WERI-Rb-1 (cell line): ENCODE measurements at regions not wholly inside any gene's neighbourhood (a gene's known extent, or its start where the extent isn't known, plus 50 kb on each side); places are given as distances from the start of the nearest gene placed in this dataset.
"Not testable (repeated sequence)": the region's sequence is repeated elsewhere in the genome, so short reads cannot be mapped to it uniquely, and the experiment has no call there.

Experiments
- DNase-seq: peaks from one replicate; pipeline ENCODE4 v3.0.0-alpha.2; 2020
- H3K27ac ChIP-seq: fragments of 250-450 bp; sonication (Bioruptor Pico); 2 replicates; pipeline ENCODE4 v1.5.1; 2020; ENCODE audit warnings: mild to moderate bottlenecking, moderate library complexity
- H3K27me3 ChIP-seq: fragments of 250-450 bp; sonication (Bioruptor Pico); 2 replicates; pipeline ENCODE4 v1.5.1; 2021; ENCODE audit warnings: mild to moderate bottlenecking, low read depth, moderate library complexity; ENCODE audit not compliant: insufficient read depth, severe bottlenecking
- H3K36me3 ChIP-seq: fragments of 250-450 bp; sonication (Bioruptor Pico); 2 replicates; pipeline ENCODE4 v1.5.1; 2020; ENCODE audit warnings: mild to moderate bottlenecking, moderate library complexity
- H3K4me3 ChIP-seq: 2 replicates; pipeline ENCODE4 v1.5.1; 2011; ENCODE audit warnings: low read depth, mild to moderate bottlenecking, control low read depth, low read length
- H3K9me3 ChIP-seq: fragments of 250-450 bp; sonication (Bioruptor Pico); 2 replicates; pipeline ENCODE4 v1.5.1; 2021; ENCODE audit warnings: mild to moderate bottlenecking, moderate library complexity; ENCODE audit not compliant: severe bottlenecking
- TF ChIP-seq, protein P1 (sequence below): IDR thresholded peaks from 2 replicates; pipeline ENCODE4 v1.5.1; 2011; ENCODE audit warnings: low read depth, mild to moderate bottlenecking, control low read depth, inconsistent platforms, low read length

DNA sequence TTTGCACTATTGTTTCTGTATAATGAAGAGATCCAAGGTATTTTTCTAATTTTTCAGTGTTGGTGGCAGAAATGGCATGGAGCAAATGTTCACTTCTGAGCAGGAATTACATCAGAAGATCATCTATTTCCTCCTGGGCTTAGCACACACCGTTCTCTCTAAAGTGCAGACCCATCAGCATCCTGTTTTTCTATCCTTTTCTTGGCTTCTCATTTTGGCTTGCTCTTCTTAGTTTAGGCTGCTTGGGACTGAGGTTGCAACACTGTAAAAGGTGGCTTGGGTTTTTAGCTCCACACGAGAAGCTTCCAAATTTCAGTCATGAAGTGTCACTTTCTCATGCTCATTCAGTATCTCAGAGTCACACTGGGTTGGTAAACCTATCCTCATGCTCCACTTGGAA lies 79.9 kb upstream of the SMIM30 start:
- Histone ChIP-seq H3K9me3 (no peaks in the 10 kb centered on the region), H3K36me3 (no peaks in the 10 kb centered on the region), H3K27ac (no peak overlapping the region), H3K4me3 (no peak overlapping the region), H3K27me3 (no peaks in the 10 kb centered on the region)
- no peak for DNase-seq
- TF ChIP-seq, protein P1, sequence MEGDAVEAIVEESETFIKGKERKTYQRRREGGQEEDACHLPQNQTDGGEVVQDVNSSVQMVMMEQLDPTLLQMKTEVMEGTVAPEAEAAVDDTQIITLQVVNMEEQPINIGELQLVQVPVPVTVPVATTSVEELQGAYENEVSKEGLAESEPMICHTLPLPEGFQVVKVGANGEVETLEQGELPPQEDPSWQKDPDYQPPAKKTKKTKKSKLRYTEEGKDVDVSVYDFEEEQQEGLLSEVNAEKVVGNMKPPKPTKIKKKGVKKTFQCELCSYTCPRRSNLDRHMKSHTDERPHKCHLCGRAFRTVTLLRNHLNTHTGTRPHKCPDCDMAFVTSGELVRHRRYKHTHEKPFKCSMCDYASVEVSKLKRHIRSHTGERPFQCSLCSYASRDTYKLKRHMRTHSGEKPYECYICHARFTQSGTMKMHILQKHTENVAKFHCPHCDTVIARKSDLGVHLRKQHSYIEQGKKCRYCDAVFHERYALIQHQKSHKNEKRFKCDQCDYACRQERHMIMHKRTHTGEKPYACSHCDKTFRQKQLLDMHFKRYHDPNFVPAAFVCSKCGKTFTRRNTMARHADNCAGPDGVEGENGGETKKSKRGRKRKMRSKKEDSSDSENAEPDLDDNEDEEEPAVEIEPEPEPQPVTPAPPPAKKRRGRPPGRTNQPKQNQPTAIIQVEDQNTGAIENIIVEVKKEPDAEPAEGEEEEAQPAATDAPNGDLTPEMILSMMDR: no peak

DNA sequence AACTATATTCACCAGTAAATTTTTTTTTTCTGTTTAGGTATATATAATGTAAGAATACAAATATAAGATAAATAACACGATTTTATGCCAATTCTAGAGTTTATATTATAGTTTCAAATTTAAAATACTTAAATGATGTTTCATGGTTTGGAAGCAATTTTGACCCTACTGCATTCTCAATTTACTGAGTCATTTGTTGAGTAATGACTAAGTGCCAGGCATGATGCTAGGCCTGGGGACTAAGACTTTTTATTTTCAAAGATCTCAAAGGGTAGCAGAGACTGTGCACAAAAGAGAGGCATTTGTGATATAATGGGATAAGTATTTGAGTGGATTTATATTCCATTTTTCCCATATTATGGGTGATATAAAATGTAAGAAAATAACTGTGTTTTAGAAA lies 78.9 kb upstream of the SMIM30 start:
- H3K27me3 ChIP-seq: no peaks in the 10 kb centered on the region
- DNase-seq: no peak
- TF ChIP-seq, protein P1: no peak

DNA sequence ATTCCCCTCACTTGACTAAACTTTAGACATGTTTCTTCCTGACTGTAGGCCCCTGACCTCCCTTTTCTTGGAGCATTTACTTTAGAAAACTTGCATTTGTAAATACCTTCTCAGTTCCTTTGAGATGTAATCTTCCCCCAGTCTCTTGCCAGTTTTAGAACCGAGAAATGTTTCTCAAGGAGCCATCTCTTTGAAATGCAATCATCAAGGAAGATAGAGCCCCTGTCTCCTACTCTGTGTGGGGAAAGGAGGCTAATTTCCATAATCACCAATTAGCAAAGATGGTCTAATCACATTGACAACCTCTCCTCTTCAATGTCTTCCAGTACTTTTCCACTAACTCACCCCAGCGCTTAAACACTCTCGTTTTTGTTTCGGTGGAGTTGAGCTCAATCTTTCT lies 70.0 kb upstream of the SMIM30 start:
- Histone ChIP-seq H3K4me3 (no peak overlapping the region), H3K27ac (no peak overlapping the region), H3K27me3 (no peaks in the 10 kb centered on the region), H3K36me3 (no peaks in the 10 kb centered on the region), H3K9me3 (no peaks in the 10 kb centered on the region)
- TF ChIP-seq, protein P1: no peak
- no peak for DNase-seq

More for the DNA sequence above, 78.9 kb upstream of the SMIM30 start:
- Histone ChIP-seq H3K9me3 (no peaks in the 10 kb centered on the region), H3K36me3 (no peaks in the 10 kb centered on the region), H3K4me3 (no peak overlapping the region), H3K27ac (no peak overlapping the region)

DNA sequence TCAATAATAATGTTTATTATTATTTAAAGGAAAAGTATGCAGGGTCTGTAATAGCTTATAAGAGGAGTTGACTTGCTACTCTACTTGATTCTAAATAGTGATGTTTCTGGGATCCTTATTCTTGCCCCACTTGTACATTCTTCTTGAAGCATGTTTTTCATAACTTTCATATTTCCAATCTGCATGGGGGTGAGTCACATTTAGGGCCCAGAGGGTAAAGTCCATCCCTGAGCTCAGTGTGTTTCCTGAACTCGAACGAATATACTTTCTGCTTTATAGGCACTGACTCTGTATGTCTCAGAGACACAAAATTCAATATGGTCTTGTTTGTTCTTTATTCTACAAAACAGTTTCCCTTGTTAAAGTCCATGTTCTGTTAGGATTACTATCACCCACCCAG lies 61.0 kb upstream of the SMIM30 start:
- Histone ChIP-seq H3K9me3 (peaks cover 2% of the 10 kb centered on the region), H3K27me3 (no peaks in the 10 kb centered on the region), H3K36me3 (no peaks in the 10 kb centered on the region), H3K4me3 (no peak overlapping the region), H3K27ac (no peak overlapping the region)
- DNase-seq: no peak
- TF ChIP-seq, protein P1: no peak

DNA sequence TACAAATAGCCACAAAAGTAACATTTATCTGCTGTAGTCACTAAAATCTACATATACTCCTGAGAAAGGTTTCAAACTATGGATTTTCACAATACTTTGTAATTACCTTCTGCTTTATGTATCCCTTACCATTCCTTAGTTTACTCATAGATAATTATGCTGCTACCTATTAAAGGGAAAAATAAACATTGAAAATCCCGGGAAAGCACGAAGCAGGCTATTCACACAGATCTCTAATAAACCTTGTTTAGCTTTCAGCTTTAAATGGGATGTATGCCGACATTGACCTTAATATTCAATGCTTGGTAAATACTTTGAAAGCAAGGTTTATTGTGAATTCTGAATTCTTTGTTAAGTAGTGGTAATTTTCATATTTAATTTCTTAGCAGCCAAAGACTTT lies 58.5 kb upstream of the SMIM30 start:
- DNase-seq: no peak
- Histone ChIP-seq H3K27me3 (no peaks in the 10 kb centered on the region), H3K27ac (no peak overlapping the region), H3K4me3 (no peak overlapping the region), H3K9me3 (peaks cover 2% of the 10 kb centered on the region), H3K36me3 (no peaks in the 10 kb centered on the region)
- TF ChIP-seq, protein P1: no peak

DNA sequence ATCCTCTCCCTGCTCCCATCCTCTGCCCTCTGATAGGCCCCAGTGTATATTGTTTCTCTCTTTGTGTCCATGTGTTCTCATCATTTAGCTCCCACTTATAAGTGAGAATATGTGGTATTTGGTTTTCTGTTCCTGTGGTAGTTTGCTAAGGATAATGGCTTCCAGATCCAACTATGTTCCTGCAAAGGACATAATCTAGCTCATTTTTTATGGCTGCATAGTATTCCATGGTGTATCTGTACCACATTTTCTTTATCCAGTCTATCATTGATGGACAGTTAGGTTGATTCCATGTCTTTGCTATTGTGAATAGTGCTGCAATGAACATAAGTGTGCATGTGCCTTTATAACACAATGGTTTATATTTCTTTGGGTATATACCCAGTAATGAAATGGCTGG lies 57.8 kb upstream of the SMIM30 start:
- not testable (repeated sequence) for H3K4me3 ChIP-seq, DNase-seq, H3K36me3 ChIP-seq, H3K27ac ChIP-seq, H3K9me3 ChIP-seq, H3K27me3 ChIP-seq
